ENCODE measurements at regions not wholly inside any gene's neighbourhood (a gene's known extent, or its start where the extent isn't known, plus 50 kb on each side); places are given as distances from the start of the nearest gene placed in this dataset.
A peak's percentile ranks its signal among the peaks of the same experiment; 100 is the strongest.

- FAIRE-seq (no peak), DNase-seq (ENCODE audit: insufficient read length, low spot score) (no peak)
Measured at GRCh38 chr13:99067159-99067985, 89.5 kb upstream of the DOCK9 start.

GRCh38 chr13:99071211-99071610 lies 93.3 kb upstream of the DOCK9 start:
- TF ChIP-seq, protein P1, sequence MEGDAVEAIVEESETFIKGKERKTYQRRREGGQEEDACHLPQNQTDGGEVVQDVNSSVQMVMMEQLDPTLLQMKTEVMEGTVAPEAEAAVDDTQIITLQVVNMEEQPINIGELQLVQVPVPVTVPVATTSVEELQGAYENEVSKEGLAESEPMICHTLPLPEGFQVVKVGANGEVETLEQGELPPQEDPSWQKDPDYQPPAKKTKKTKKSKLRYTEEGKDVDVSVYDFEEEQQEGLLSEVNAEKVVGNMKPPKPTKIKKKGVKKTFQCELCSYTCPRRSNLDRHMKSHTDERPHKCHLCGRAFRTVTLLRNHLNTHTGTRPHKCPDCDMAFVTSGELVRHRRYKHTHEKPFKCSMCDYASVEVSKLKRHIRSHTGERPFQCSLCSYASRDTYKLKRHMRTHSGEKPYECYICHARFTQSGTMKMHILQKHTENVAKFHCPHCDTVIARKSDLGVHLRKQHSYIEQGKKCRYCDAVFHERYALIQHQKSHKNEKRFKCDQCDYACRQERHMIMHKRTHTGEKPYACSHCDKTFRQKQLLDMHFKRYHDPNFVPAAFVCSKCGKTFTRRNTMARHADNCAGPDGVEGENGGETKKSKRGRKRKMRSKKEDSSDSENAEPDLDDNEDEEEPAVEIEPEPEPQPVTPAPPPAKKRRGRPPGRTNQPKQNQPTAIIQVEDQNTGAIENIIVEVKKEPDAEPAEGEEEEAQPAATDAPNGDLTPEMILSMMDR (IDR thresholded peaks at IDR 0.05; ENCODE audit: insufficient read depth, missing control alignments) = no peak
- DNase-seq (ENCODE audit: insufficient read length, low spot score) (no peak), FAIRE-seq (no peak)

More at GRCh38 chr13:99067159-99067985, 89.5 kb upstream of the DOCK9 start:
- TF ChIP-seq, protein P1 (IDR thresholded peaks at IDR 0.05; ENCODE audit: insufficient read depth, missing control alignments) = no peak

DNA sequence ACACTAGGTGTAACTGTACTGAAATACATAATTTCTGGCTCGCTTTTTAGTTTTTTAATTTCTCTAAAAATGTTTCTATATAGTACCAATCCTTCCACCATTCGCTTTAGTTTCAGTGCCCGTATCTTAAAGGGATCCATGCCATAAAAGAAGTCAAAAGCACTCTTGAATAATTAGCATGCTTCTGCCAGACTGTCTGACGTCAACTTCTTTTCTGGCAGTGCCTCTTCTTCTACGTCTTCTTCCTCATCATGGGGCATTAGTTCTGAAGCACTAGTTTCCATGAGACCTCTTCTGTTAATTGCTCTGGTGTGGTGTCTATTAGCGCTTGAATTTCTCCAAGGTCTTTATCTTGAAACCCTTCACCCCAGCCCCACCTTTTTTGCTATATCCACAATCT lies 93.8 kb upstream of the DOCK9 start:
- DNase-seq (ENCODE audit: insufficient read length, low spot score) = no peak
- TF ChIP-seq, protein P1 (IDR thresholded peaks at IDR 0.05; ENCODE audit: insufficient read depth, missing control alignments) = no peak
- peak; percentile 67 for FAIRE-seq

GRCh38 chr13:99072356-99072755 lies 94.5 kb upstream of the DOCK9 start:
- TF ChIP-seq, protein P1 (IDR thresholded peaks at IDR 0.05; ENCODE audit: insufficient read depth, missing control alignments) = no peak
- FAIRE-seq = no peak
- DNase-seq (ENCODE audit: insufficient read length, low spot score) = no peak

DNA sequence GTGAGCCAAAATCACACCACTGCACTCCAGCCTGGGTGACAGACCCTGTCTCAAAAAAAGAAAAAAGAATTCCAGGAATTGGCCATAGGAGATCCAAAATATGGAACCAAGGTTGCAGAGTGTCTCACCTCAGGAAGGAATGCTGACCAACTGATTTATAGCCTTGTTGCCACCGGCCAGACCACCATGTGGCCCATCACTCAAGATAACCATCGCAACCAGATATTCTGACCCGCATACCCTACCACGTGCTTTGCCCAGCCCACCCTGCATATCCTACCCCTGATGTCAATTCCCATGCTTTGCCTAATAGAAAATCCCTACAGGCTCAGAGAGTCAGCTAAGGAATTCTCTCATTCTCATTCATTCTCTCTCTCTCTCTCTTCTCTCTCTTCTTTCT lies 95.1 kb upstream of the DOCK9 start:
- TF ChIP-seq, protein P1 (IDR thresholded peaks at IDR 0.05; ENCODE audit: insufficient read depth, missing control alignments) = no peak
- no peak for DNase-seq (ENCODE audit: insufficient read length, low spot score)
- FAIRE-seq = no peak

DNA sequence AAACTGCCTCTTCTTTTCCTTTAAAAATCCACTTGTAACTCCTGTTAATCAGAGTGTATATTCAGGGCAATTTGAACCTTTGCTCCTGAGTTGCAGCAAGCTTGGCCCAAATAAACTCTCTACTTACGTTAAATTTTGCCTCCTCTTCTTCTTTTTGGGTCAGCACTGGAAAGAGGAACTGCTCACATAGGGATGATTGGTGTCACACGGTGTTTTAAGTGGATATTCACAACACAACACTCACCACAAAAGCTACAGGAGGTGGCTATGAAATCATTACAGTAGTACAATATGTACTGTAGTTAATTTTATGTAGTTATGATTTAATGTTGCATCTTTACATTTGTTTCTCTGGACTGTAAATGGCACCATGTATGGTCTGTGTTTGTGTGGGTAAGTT lies 96.8 kb upstream of the DOCK9 start:
- FAIRE-seq (peak; percentile 35), DNase-seq (ENCODE audit: insufficient read length, low spot score) (no peak)
- TF ChIP-seq, protein P1 (IDR thresholded peaks at IDR 0.05; ENCODE audit: insufficient read depth, missing control alignments) = no peak
